H9 (cell line): ENCODE measurements at regions not wholly inside any gene's neighbourhood (a gene's known extent, or its start where the extent isn't known, plus 50 kb on each side); places are given as distances from the start of the nearest gene placed in this dataset.

ENCODE experiments used
- DNase-seq: peaks from one replicate; pipeline ENCODE4 v3.0.0-alpha.2; 2017
- H2AFZ ChIP-seq: one replicate; pipeline ENCODE4 v1.6.1; 2013; ENCODE audit warnings: mild to moderate bottlenecking, low read length, control low read depth, moderate library complexity
- H2AK5ac ChIP-seq: 2 replicates; pipeline ENCODE4 v1.6.1; 2013; ENCODE audit warnings: low read length, control low read depth, mixed read lengths; ENCODE audit not compliant: insufficient read length
- H2BK120ac ChIP-seq: one replicate; pipeline ENCODE4 v1.6.1; 2013; ENCODE audit warnings: low read depth, mild to moderate bottlenecking, low read length, control low read depth, inconsistent platforms; ENCODE audit not compliant: poor library complexity, severe bottlenecking
- H2BK12ac ChIP-seq: 2 replicates; pipeline ENCODE4 v1.6.1; 2013; ENCODE audit warnings: low read length, control low read depth, mixed read lengths, low read depth; ENCODE audit not compliant: insufficient read length
- H2BK15ac ChIP-seq: 2 replicates; pipeline ENCODE4 v1.6.1; 2013; ENCODE audit warnings: low read depth, low read length, control low read depth
- H2BK20ac ChIP-seq: one replicate; pipeline ENCODE4 v1.6.1; 2013; ENCODE audit warnings: low read depth, mild to moderate bottlenecking, low read length, control low read depth, inconsistent platforms; ENCODE audit not compliant: poor library complexity, severe bottlenecking
- H2BK5ac ChIP-seq: 2 replicates; pipeline ENCODE4 v1.6.1; 2013; ENCODE audit warnings: low read length, control low read depth, mixed read lengths; ENCODE audit not compliant: insufficient read length
- H3K14ac ChIP-seq: 2 replicates; pipeline ENCODE4 v1.6.1; 2013; ENCODE audit warnings: low read length, control low read depth; ENCODE audit not compliant: insufficient read depth
- H3K18ac ChIP-seq: 2 replicates; pipeline ENCODE4 v1.6.1; 2013; ENCODE audit warnings: low read depth, mild to moderate bottlenecking, mixed read lengths, low read length, control low read depth; ENCODE audit not compliant: insufficient read length
- H3K23ac ChIP-seq: 2 replicates; pipeline ENCODE4 v1.6.1; 2013; ENCODE audit warnings: low read length, control low read depth, mixed read lengths, low read depth; ENCODE audit not compliant: insufficient read length
- H3K23me2 ChIP-seq: 2 replicates; pipeline ENCODE4 v1.6.1; 2013; ENCODE audit warnings: low read depth, mild to moderate bottlenecking, mixed read lengths, low read length, control low read depth; ENCODE audit not compliant: insufficient read length, poor library complexity, severe bottlenecking
- H3K27ac ChIP-seq: 2 replicates; pipeline ENCODE4 v1.5.1; 2013; ENCODE audit warnings: low read length, control low read depth, mixed read lengths, low read depth; ENCODE audit not compliant: insufficient read length
- H3K27me3 ChIP-seq: 2 replicates; pipeline ENCODE4 v1.6.1; 2013; ENCODE audit warnings: low read length, control low read depth, inconsistent platforms; ENCODE audit not compliant: insufficient read depth
- H3K4ac ChIP-seq: 2 replicates; pipeline ENCODE4 v1.6.1; 2013; ENCODE audit warnings: low read depth, mild to moderate bottlenecking, control low read depth, inconsistent platforms, low read length, moderate library complexity
- H3K4me1 ChIP-seq: 2 replicates; pipeline ENCODE4 v1.6.1; 2013; ENCODE audit warnings: low read length, control low read depth, inconsistent platforms; ENCODE audit not compliant: insufficient read depth
- H3K4me2 ChIP-seq: 2 replicates; pipeline ENCODE4 v1.6.1; 2013; ENCODE audit warnings: low read length, control low read depth, mixed read lengths; ENCODE audit not compliant: insufficient read length, insufficient read depth
- H3K56ac ChIP-seq: 2 replicates; pipeline ENCODE4 v1.6.1; 2013; ENCODE audit warnings: low read depth, mild to moderate bottlenecking, mixed read lengths, low read length, control low read depth; ENCODE audit not compliant: insufficient read length
- H3K79me1 ChIP-seq: 2 replicates; pipeline ENCODE4 v1.6.1; 2013; ENCODE audit warnings: low read depth, mild to moderate bottlenecking, moderate library complexity, low read length, control low read depth, inconsistent platforms; ENCODE audit not compliant: insufficient read depth, poor library complexity, severe bottlenecking
- H3K79me2 ChIP-seq: 2 replicates; pipeline ENCODE4 v1.6.1; 2013; ENCODE audit warnings: low read length, control low read depth, inconsistent platforms; ENCODE audit not compliant: insufficient read depth
- H3K9ac ChIP-seq: 2 replicates; pipeline ENCODE4 v1.6.1; 2013; ENCODE audit warnings: low read length, control low read depth, mixed read lengths; ENCODE audit not compliant: insufficient read length; ENCODE audit errors: extremely low read depth
- H3K9me3 ChIP-seq: one replicate; pipeline ENCODE4 v1.6.1; 2013; ENCODE audit warnings: low read depth, low read length, inconsistent platforms; ENCODE audit not compliant: control insufficient read depth
- H3T11ph ChIP-seq: one replicate; pipeline ENCODE4 v1.6.1; 2013; ENCODE audit warnings: mild to moderate bottlenecking, low read length, control low read depth, inconsistent platforms
- H4K20me1 ChIP-seq: one replicate; pipeline ENCODE4 v1.6.1; 2013; ENCODE audit not compliant: control insufficient read depth, insufficient read length, insufficient read depth
- H4K5ac ChIP-seq: 2 replicates; pipeline ENCODE4 v1.6.1; 2013; ENCODE audit warnings: low read depth, mild to moderate bottlenecking, mixed read lengths, low read length, control low read depth; ENCODE audit not compliant: insufficient read length
- H4K8ac ChIP-seq: replicated peaks from 2 replicates; pipeline ENCODE4 v1.6.1; 2013; ENCODE audit warnings: low read length, control low read depth, mixed read lengths, low read depth; ENCODE audit not compliant: insufficient read length
- H4K91ac ChIP-seq: 2 replicates; pipeline ENCODE4 v1.6.1; 2013; ENCODE audit warnings: low read depth, mild to moderate bottlenecking, moderate library complexity, mixed read lengths, low read length, control low read depth; ENCODE audit not compliant: insufficient read length
- H3K27ac Mint-ChIP-seq, 3 experiments: 2 replicates in 2 of 3; 3 replicates in 1 of 3; pipeline ENCODE4 v1.8.0; 2020 to 2021; ENCODE audit warnings: mixed read lengths in 3 of 3, mild to moderate bottlenecking in 1 of 3, moderate library complexity in 1 of 3
- H3K27me3 Mint-ChIP-seq: 2 replicates; pipeline ENCODE4 v1.8.0; 2021; ENCODE audit warnings: low read depth, mild to moderate bottlenecking, moderate library complexity, mixed read lengths
- H3K36me3 Mint-ChIP-seq, 3 experiments: 2 replicates in 2 of 3; 3 replicates in 1 of 3; pipeline ENCODE4 v1.8.0; 2020 to 2021; ENCODE audit warnings: low read depth in 3 of 3, mixed read lengths in 3 of 3; ENCODE audit not compliant: insufficient read depth in 1 of 3
- H3K4me1 Mint-ChIP-seq, 2 experiments: 2 replicates each; pipeline ENCODE4 v1.8.0; 2020; ENCODE audit warnings: mixed read lengths in 2 of 2
- H3K4me3 Mint-ChIP-seq, 2 experiments: 2 replicates in 1 of 2; 3 replicates in 1 of 2; pipeline ENCODE4 v1.8.0; 2020 to 2021; ENCODE audit warnings: mild to moderate bottlenecking in 2 of 2, mixed read lengths in 2 of 2, moderate library complexity in 1 of 2
- H3K9me3 Mint-ChIP-seq, 2 experiments: 2 replicates in 1 of 2; 3 replicates in 1 of 2; pipeline ENCODE4 v1.8.0; 2020; ENCODE audit warnings: mild to moderate bottlenecking in 2 of 2, mixed read lengths in 2 of 2, moderate library complexity in 1 of 2
- CTCF ChIP-seq: fragments of 200-600 bp; sonication (generic); conservative IDR thresholded peaks from 3 replicates; pipeline ENCODE4 v1.8.0; 2021; ENCODE audit warnings: antibody characterized with exemption, mild to moderate bottlenecking
- WGBS: extraction: QIAGEN DNeasy Blood & Tissue Kit; methylation state at CpG from one replicate; pipeline ENCODE4 v1.1.7; 2013; ENCODE audit warnings: missing lambda C conversion rate, low lambda C conversion rate, mixed read lengths; ENCODE audit not compliant: insufficient read length; ENCODE audit errors: extremely low coverage; 5-methylcytosine and 5-hydroxymethylcytosine counted together

GRCh38 chr21:28513428-28513827 lies 479.2 kb downstream of the LTN1 start:
- Histone ChIP-seq H3K79me2 (no peaks in the 10 kb centered on the region), H4K5ac (no peak overlapping the region), H3K27ac (no peak overlapping the region), H3K9me3 (no peaks in the 10 kb centered on the region), H2BK20ac (no peak overlapping the region), H3K23ac (no peak overlapping the region), H3K79me1 (no peaks in the 10 kb centered on the region), H2BK15ac (no peak overlapping the region), H3K27me3 (no peaks in the 10 kb centered on the region), H4K8ac (no peak overlapping the region), H4K20me1 (no peaks in the 10 kb centered on the region), H2AK5ac (no peak overlapping the region), H3K18ac (no peak overlapping the region), H3K4me1 (no peaks in the 10 kb centered on the region), H3K14ac (no peak overlapping the region), H4K91ac (no peak overlapping the region), H3K4ac (no peak overlapping the region), H3K23me2 (no peaks in the 10 kb centered on the region), H2BK12ac (no peak overlapping the region), H3T11ph (no peak overlapping the region), H3K9ac (no peak overlapping the region), H2BK120ac (no peak overlapping the region), H2AFZ (no peak overlapping the region), H3K4me2 (no peak overlapping the region), H3K56ac (no peak overlapping the region), H2BK5ac (no peak overlapping the region)
- WGBS = no CpG with 5 or more reads among the region's 1 CpG
- Mint-ChIP-seq H3K36me3 (no peaks in the 10 kb centered on the region), H3K9me3 (no peaks in the 10 kb centered on the region), H3K27ac (no peak overlapping the region), H3K4me3 (no peak overlapping the region), H3K4me1 (peaks cover 12 to 16% of the 10 kb centered on the region in 2 experiments), H3K27me3 (no peaks in the 10 kb centered on the region)
- TF ChIP-seq CTCF = no peak
- no peak for DNase-seq
